ENCODE measurements at regions not wholly inside any gene's neighbourhood (a gene's known extent, or its start where the extent isn't known, plus 50 kb on each side); places are given as distances from the start of the nearest gene placed in this dataset.

- peak; percentile 87 for ATAC-seq
- Histone ChIP-seq H3K36me3 (no peaks in the 10 kb centered on the region), H3K27ac (peak overlapping the region; percentile 81), H3K27me3 (no peaks in the 10 kb centered on the region), H3K4me3 (no peak overlapping the region), H3K4me1 (peaks cover 17% of the 10 kb centered on the region), H3K9me3 (no peaks in the 10 kb centered on the region)
- DNase-seq, result no peak
- no peak for TF ChIP-seq CTCF (IDR thresholded peaks at IDR 0.05)
- intact Hi-C loops (cut with DNase I), result no loop called here
Observed at GRCh38 chr2:136238286-136239078, 120.5 kb upstream of the CXCR4 start.

- H3K4me1 ChIP-seq, result peaks cover 13% of the 10 kb centered on the region
- H3K27ac ChIP-seq, result no peak overlapping the region
- H3K27me3 ChIP-seq, result no peaks in the 10 kb centered on the region
- ATAC-seq, result no peak
- DNase-seq, result no peak
- intact Hi-C loops (cut with DNase I), result no loop called here
- TF ChIP-seq CTCF (IDR thresholded peaks at IDR 0.05), result no peak
- H3K36me3 ChIP-seq, result no peaks in the 10 kb centered on the region
- H3K4me3 ChIP-seq, result no peak overlapping the region
- no peaks in the 10 kb centered on the region for H3K9me3 ChIP-seq
Observed at GRCh38 chr2:136236019-136236418, 118.1 kb upstream of the CXCR4 start.

- peaks cover 13% of the 10 kb centered on the region for H3K4me1 ChIP-seq
- no peak for ATAC-seq
- H3K4me3 ChIP-seq, result no peak overlapping the region
- intact Hi-C loops (cut with DNase I), result no loop called here
- TF ChIP-seq CTCF (IDR thresholded peaks at IDR 0.05), result no peak
- no peaks in the 10 kb centered on the region for H3K9me3 ChIP-seq
- DNase-seq, result no peak
- H3K36me3 ChIP-seq, result no peaks in the 10 kb centered on the region
- H3K27ac ChIP-seq, result no peak overlapping the region
- no peaks in the 10 kb centered on the region for H3K27me3 ChIP-seq
Observed at GRCh38 chr2:136235546-136235945, 117.6 kb upstream of the CXCR4 start.

GRCh38 chr2:136234261-136234660 is 116.3 kb upstream of the CXCR4 start:
- DNase-seq (no peak), ATAC-seq (no peak)
- H3K27ac ChIP-seq, result no peak overlapping the region
- no peaks in the 10 kb centered on the region for H3K9me3 ChIP-seq
- H3K27me3 ChIP-seq, result no peaks in the 10 kb centered on the region
- H3K4me1 ChIP-seq, result peaks cover 7% of the 10 kb centered on the region
- H3K4me3 ChIP-seq, result no peak overlapping the region
- no peak for TF ChIP-seq CTCF (IDR thresholded peaks at IDR 0.05)
- no peaks in the 10 kb centered on the region for H3K36me3 ChIP-seq
- intact Hi-C loops (cut with DNase I), result no loop called here

GRCh38 chr2:136233298-136233697 is 115.3 kb upstream of the CXCR4 start:
- no peaks in the 10 kb centered on the region for H3K36me3 ChIP-seq
- no peaks in the 10 kb centered on the region for H3K27me3 ChIP-seq
- no peaks in the 10 kb centered on the region for H3K4me1 ChIP-seq
- H3K4me3 ChIP-seq, result no peak overlapping the region
- H3K9me3 ChIP-seq, result no peaks in the 10 kb centered on the region
- no peak for ATAC-seq
- intact Hi-C loops (cut with DNase I), result no loop called here
- DNase-seq, result no peak
- TF ChIP-seq CTCF (IDR thresholded peaks at IDR 0.05), result no peak
- no peak overlapping the region for H3K27ac ChIP-seq
